MM.1S (cell line): ENCODE measurements at regions not wholly inside any gene's neighbourhood (a gene's known extent, or its start where the extent isn't known, plus 50 kb on each side); places are given as distances from the start of the nearest gene placed in this dataset.
"Not testable (repeated sequence)": the region's sequence is repeated elsewhere in the genome, so short reads cannot be mapped to it uniquely, and the experiment has no call there.

Experiments used
- DNase-seq: peaks from one replicate; pipeline ENCODE4 v3.0.0-alpha.2; 2015
- H2AFZ ChIP-seq: fragments of 300-600 bp; sonication (generic); 2 replicates; pipeline ENCODE4 v1.6.0; 2016; ENCODE audit warnings: antibody characterized with exemption, low read length
- H3F3A ChIP-seq: fragments of 300-600 bp; sonication (generic); 2 replicates; pipeline ENCODE4 v1.6.1; 2016; ENCODE audit warnings: mild to moderate bottlenecking, antibody characterized with exemption, low read length, moderate library complexity, mixed read lengths; ENCODE audit not compliant: insufficient read depth
- H3K27ac ChIP-seq: fragments of 300-600 bp; sonication (generic); 2 replicates; pipeline ENCODE4 v1.5.1; 2016; ENCODE audit warnings: mild to moderate bottlenecking, low read length
- H3K27me3 ChIP-seq: fragments of 300-600 bp; sonication (generic); replicated peaks from 2 replicates; pipeline ENCODE4 v1.6.0; 2016; ENCODE audit warnings: low read length; ENCODE audit not compliant: insufficient read depth
- H3K36me3 ChIP-seq: fragments of 300-600 bp; sonication (generic); replicated peaks from 2 replicates; pipeline ENCODE4 v1.6.1; 2016; ENCODE audit warnings: mild to moderate bottlenecking, low read length, mixed read lengths; ENCODE audit not compliant: insufficient read depth
- H3K4me1 ChIP-seq: fragments of 300-600 bp; sonication (generic); 2 replicates; pipeline ENCODE4 v1.6.1; 2016; ENCODE audit warnings: low read length, mixed read lengths
- H3K4me2 ChIP-seq: fragments of 300-600 bp; sonication (generic); 2 replicates; pipeline ENCODE4 v1.6.0; 2016; ENCODE audit warnings: low read depth, low read length
- H3K4me3 ChIP-seq: fragments of 300-600 bp; sonication (generic); 2 replicates; pipeline ENCODE4 v1.5.1; 2016; ENCODE audit warnings: low read length, mixed read lengths
- H3K79me2 ChIP-seq: fragments of 300-600 bp; sonication (generic); 2 replicates; pipeline ENCODE4 v1.6.1; 2016; ENCODE audit warnings: mixed run types, low read length, mixed read lengths
- H3K9ac ChIP-seq: fragments of 300-600 bp; sonication (generic); 2 replicates; pipeline ENCODE4 v1.6.1; 2016; ENCODE audit warnings: low read length, mixed read lengths
- H3K9me2 ChIP-seq: fragments of 300-600 bp; sonication (generic); replicated peaks from 2 replicates; pipeline ENCODE4 v1.6.1; 2016; ENCODE audit warnings: mild to moderate bottlenecking, low read length, mixed read lengths; ENCODE audit not compliant: insufficient read depth
- H3K9me3 ChIP-seq: fragments of 300-600 bp; sonication (generic); replicated peaks from 2 replicates; pipeline ENCODE4 v1.6.1; 2016; ENCODE audit warnings: mild to moderate bottlenecking, low read length, mixed read lengths; ENCODE audit not compliant: insufficient read depth
- H4K20me1 ChIP-seq: fragments of 300-600 bp; sonication (generic); 2 replicates; pipeline ENCODE4 v1.6.1; 2016; ENCODE audit warnings: mild to moderate bottlenecking, low read length, moderate library complexity, mixed read lengths; ENCODE audit not compliant: insufficient read depth
- EZH2 ChIP-seq: fragments of 300-600 bp; sonication (generic); optimal IDR thresholded peaks from 2 replicates; pipeline ENCODE3; 2017; ENCODE audit warnings: low read depth, mild to moderate bottlenecking, antibody characterized with exemption, low read length, mixed read lengths
- EZH2phosphoT487 ChIP-seq: fragments of 300-600 bp; sonication (generic); IDR thresholded peaks from 2 replicates; pipeline ENCODE4 v1.6.1; 2018; ENCODE audit warnings: antibody characterized with exemption, low read length
- TF ChIP-seq, protein P1 (sequence below): fragments of 300-600 bp; sonication (generic); IDR thresholded peaks from 2 replicates; pipeline ENCODE4 v1.5.1; 2016; ENCODE audit warnings: antibody characterized with exemption, low read length, mixed read lengths

GRCh38 chr5:110880413-110880812 lies 141.6 kb downstream of the SLC25A46 start:
- no peaks in the 10 kb centered on the region for H3K9me3 ChIP-seq
- no peaks in the 10 kb centered on the region for H3K36me3 ChIP-seq
- no peak overlapping the region for H3K9ac ChIP-seq
- H3K4me1 ChIP-seq, result no peaks in the 10 kb centered on the region
- no peaks in the 10 kb centered on the region for H4K20me1 ChIP-seq
- H3K27me3 ChIP-seq, result no peaks in the 10 kb centered on the region
- H2AFZ ChIP-seq, result no peak overlapping the region
- H3F3A ChIP-seq, result no peaks in the 10 kb centered on the region
- H3K9me2 ChIP-seq, result no peaks in the 10 kb centered on the region
- H3K79me2 ChIP-seq, result no peaks in the 10 kb centered on the region
- no peak overlapping the region for H3K4me2 ChIP-seq
- DNase-seq, result no peak
- H3K27ac ChIP-seq, result no peak overlapping the region
- TF ChIP-seq, protein P1, sequence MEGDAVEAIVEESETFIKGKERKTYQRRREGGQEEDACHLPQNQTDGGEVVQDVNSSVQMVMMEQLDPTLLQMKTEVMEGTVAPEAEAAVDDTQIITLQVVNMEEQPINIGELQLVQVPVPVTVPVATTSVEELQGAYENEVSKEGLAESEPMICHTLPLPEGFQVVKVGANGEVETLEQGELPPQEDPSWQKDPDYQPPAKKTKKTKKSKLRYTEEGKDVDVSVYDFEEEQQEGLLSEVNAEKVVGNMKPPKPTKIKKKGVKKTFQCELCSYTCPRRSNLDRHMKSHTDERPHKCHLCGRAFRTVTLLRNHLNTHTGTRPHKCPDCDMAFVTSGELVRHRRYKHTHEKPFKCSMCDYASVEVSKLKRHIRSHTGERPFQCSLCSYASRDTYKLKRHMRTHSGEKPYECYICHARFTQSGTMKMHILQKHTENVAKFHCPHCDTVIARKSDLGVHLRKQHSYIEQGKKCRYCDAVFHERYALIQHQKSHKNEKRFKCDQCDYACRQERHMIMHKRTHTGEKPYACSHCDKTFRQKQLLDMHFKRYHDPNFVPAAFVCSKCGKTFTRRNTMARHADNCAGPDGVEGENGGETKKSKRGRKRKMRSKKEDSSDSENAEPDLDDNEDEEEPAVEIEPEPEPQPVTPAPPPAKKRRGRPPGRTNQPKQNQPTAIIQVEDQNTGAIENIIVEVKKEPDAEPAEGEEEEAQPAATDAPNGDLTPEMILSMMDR, result no peak
- TF ChIP-seq EZH2phosphoT487 (no peak), EZH2 (no peak)
- no peak overlapping the region for H3K4me3 ChIP-seq

DNA sequence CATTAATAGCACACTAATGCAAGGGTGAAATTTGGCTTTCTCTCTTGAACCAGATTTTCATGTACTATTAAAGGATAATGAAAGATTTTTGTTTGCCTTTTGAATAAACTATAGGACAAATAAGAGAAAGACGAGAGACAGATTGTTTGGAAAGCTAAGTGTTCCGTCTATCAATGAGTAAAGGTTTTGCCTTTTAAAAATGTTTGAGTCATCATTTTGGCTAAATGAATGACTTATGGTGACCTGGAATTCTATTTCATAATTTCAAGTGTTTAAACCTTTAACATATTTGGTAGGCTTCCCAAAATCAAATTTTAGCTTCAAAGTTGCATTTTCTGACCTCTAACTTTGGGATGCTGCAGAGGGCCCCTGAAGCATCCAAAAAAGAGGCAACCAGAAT lies 145.2 kb downstream of the SLC25A46 start:
- Histone ChIP-seq H4K20me1 (no peaks in the 10 kb centered on the region), H3K27ac (no peak overlapping the region), H3K9me2 (no peaks in the 10 kb centered on the region), H3K4me1 (no peaks in the 10 kb centered on the region), H3K79me2 (no peaks in the 10 kb centered on the region), H3K27me3 (no peaks in the 10 kb centered on the region), H3K4me2 (no peak overlapping the region), H3K4me3 (no peak overlapping the region), H3K36me3 (no peaks in the 10 kb centered on the region), H3F3A (no peaks in the 10 kb centered on the region), H3K9me3 (no peaks in the 10 kb centered on the region), H3K9ac (no peak overlapping the region), H2AFZ (no peak overlapping the region)
- TF ChIP-seq EZH2, result no peak
- TF ChIP-seq, protein P1, result no peak
- no peak for TF ChIP-seq EZH2phosphoT487
- DNase-seq, result no peak

DNA sequence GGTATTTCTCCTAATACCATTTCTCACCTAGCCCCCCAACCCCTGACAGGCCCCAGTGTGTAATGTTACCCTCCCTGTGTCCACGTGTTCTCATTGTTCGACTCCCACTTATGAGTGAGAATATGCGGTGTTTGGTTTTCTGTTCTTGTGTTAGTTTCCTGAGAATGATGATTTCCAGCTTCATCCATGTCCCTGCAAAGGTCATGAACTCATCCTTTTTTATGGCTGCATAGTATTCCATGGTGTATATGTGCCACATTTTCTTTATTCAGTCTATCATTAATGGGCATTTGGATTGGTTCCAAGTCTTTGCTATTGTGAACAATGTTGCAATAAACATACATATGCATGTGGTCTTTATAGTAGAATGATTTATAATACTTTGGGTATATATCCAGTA lies 148.4 kb downstream of the SLC25A46 start:
- not testable (repeated sequence) for H3K9me2 ChIP-seq, H3K36me3 ChIP-seq, H3K4me2 ChIP-seq, H4K20me1 ChIP-seq, H3K9me3 ChIP-seq, H3K4me1 ChIP-seq, H3K4me3 ChIP-seq, H3F3A ChIP-seq, H3K9ac ChIP-seq, DNase-seq, H2AFZ ChIP-seq, H3K79me2 ChIP-seq, H3K27ac ChIP-seq, H3K27me3 ChIP-seq

DNA sequence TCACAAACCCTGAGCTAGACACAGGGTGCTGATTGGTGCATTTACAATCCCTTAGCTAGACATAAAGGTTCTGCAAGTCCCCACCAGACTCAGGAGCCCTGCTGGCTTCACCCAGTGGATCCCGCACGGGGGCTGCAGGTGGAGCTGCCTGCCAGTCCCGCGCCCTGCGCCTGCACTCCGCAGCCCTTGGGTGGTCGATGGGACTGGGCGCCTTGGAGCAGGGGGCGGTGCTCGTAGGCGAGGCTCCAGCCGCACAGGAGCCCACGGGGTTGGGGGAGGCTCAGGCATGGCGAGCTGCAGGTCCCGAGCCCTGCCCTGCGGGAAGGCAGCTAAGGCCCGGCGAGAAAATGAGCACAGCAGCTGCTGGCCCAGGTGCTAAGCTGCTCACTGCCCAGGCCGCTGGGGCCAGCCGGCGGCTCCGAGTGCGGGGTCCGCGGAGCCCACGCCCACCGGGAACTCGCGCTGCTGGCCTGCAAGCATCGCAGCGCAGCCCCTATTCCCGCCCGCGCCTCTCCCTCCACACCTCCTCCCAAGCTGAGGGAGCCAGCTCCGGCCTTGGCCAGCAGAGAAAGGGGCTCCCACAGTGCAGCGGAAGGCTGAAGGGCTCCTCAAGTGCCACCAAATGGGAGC lies 155.2 kb downstream of the SLC25A46 start:
- not testable (repeated sequence) for H2AFZ ChIP-seq, H4K20me1 ChIP-seq, H3K4me3 ChIP-seq, H3K79me2 ChIP-seq, H3K4me2 ChIP-seq, DNase-seq, H3K27ac ChIP-seq, H3K36me3 ChIP-seq, H3K4me1 ChIP-seq, H3F3A ChIP-seq, H3K9ac ChIP-seq, H3K9me3 ChIP-seq, H3K27me3 ChIP-seq, H3K9me2 ChIP-seq
